GM12878 (cell line): ENCODE measurements at regions not wholly inside any gene's neighbourhood (a gene's known extent, or its start where the extent isn't known, plus 50 kb on each side); places are given as distances from the start of the nearest gene placed in this dataset.

Source experiments
- CTCF ChIP-seq, 3 experiments: IDR thresholded peaks in 2 of 3; conservative IDR thresholded peaks in 1 of 3; 2 replicates each; pipeline ENCODE4 v1.5.1; 2011; ENCODE audit warnings: low read depth in 3 of 3, low read length in 3 of 3, mild to moderate bottlenecking in 3 of 3, control low read depth in 2 of 3, moderate library complexity in 2 of 3, inconsistent platforms in 1 of 3, mixed read lengths in 1 of 3; ENCODE audit not compliant: control insufficient read depth in 2 of 3, insufficient read depth in 1 of 3; ENCODE audit errors: extremely low read depth in 1 of 3
- JUNB ChIP-seq: IDR thresholded peaks from 2 replicates; pipeline ENCODE4 v1.6.1; 2016; ENCODE audit warnings: antibody characterized with exemption, mild to moderate bottlenecking
- JUND ChIP-seq: IDR thresholded peaks from 2 replicates; pipeline ENCODE4 v1.6.1; 2012; ENCODE audit warnings: low read depth, mild to moderate bottlenecking, low read length, improper control_type of control experiment, moderate library complexity

- TF ChIP-seq CTCF (IDR thresholded peaks at IDR 0.05 in 2 of 3, conservative IDR thresholded peaks at IDR 0.05 in 1 of 3; ENCODE audit: control insufficient read depth in 2 of 3, extremely low read depth in 1 of 3, insufficient read depth in 1 of 3, low read depth in 3 of 3, low read length in 3 of 3) (peak; percentile 67 to 69 (median 68); a peak in 5 of 6 replicates), JUNB (no peak), JUND (no peak)
These were observed 404.8 kb downstream of the ATP23 start for GRCh38 chr12:58346032-58346632.
